ENCODE measurements at regions not wholly inside any gene's neighbourhood (a gene's known extent, or its start where the extent isn't known, plus 50 kb on each side); places are given as distances from the start of the nearest gene placed in this dataset.

DNA sequence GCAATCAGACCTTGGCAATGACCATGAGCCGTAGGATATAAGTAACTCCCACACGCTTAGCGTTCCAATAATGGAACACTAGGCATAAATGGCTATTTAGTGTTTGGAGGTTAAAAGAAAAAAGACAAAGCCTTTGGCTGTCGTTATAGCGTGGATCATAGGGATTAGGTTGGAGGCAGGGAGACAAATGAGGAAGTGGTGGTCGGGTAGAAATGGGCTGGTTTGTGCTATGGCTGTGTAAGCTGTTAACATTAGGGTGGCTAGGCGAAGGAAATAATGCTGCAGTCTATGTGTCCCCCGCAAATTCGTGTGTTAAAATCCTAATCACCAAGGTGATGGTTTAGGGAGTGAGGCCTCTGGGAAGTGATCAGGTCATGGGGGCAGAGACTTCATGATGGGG, 120.4 kb upstream of the IRX6 start:
- intact Hi-C loops (cut with micrococcal nuclease) (no loop called here), dilution Hi-C loops (cut with MboI; ENCODE audit: extremely low pct_ligation_motif_present, low sequenced_read_pairs) (no loop called here)
- no peaks in the 10 kb centered on the region for H3K36me3 ChIP-seq (ENCODE audit: control insufficient read depth in 2 of 2, extremely low read depth in 1 of 2, insufficient read depth in 2 of 2, low read length in 2 of 2)
- H3K4me3 ChIP-seq (replicated peaks in 1 of 3; ENCODE audit: insufficient read depth in 1 of 3, low read depth in 1 of 3, low read length in 3 of 3): no peak overlapping the region
- no peak overlapping the region for H3K27ac ChIP-seq (ENCODE audit: insufficient read depth, low read depth, low read length)
- no peak overlapping the region for H2AFZ ChIP-seq (ENCODE audit: low read depth, low read length)
- CTCF ChIA-PET: no interaction called here
- BruUV-seq (replicated peaks): no TSS peak
- no peaks in the 10 kb centered on the region for H3K27me3 ChIP-seq (ENCODE audit: control insufficient read depth in 2 of 2, insufficient read depth in 2 of 2, low read length in 2 of 2)
- H3K9me3 ChIP-seq (replicated peaks; ENCODE audit: control insufficient read depth, insufficient read depth, low read length): no peaks in the 10 kb centered on the region
- no peaks in the 10 kb centered on the region for H3K79me2 ChIP-seq (ENCODE audit: control insufficient read depth, insufficient read depth, low read length)
- TF ChIP-seq, protein P1, sequence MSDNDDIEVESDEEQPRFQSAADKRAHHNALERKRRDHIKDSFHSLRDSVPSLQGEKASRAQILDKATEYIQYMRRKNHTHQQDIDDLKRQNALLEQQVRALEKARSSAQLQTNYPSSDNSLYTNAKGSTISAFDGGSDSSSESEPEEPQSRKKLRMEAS (IDR thresholded peaks at IDR 0.05; ENCODE audit: insufficient read depth, insufficient read length): no peak
- no peak for TF ChIP-seq POLR2AphosphoS5 (IDR thresholded peaks at IDR 0.05; ENCODE audit: insufficient read depth, low read depth, low read length)
- no peak for TF ChIP-seq EZH2 (IDR thresholded peaks at IDR 0.05; ENCODE audit: borderline replicate concordance, low read depth, low read length, severe bottlenecking)
- no peak for TF ChIP-seq GATA2 (IDR thresholded peaks at IDR 0.05; ENCODE audit: insufficient read depth, insufficient read length, low read depth, low read length)
- TF ChIP-seq FOS (IDR thresholded peaks at IDR 0.05; ENCODE audit: borderline replicate concordance, insufficient read depth, low read length): no peak
- TF ChIP-seq MYC (IDR thresholded peaks at IDR 0.05; ENCODE audit: low read depth, low read length): no peak
- TF ChIP-seq JUN (IDR thresholded peaks at IDR 0.05; ENCODE audit: borderline replicate concordance, insufficient read depth, insufficient read length, low read depth): no peak
- no peak for TF ChIP-seq POLR2A (IDR thresholded peaks at IDR 0.05; ENCODE audit: low read depth, low read length)
- TF ChIP-seq, protein P2, sequence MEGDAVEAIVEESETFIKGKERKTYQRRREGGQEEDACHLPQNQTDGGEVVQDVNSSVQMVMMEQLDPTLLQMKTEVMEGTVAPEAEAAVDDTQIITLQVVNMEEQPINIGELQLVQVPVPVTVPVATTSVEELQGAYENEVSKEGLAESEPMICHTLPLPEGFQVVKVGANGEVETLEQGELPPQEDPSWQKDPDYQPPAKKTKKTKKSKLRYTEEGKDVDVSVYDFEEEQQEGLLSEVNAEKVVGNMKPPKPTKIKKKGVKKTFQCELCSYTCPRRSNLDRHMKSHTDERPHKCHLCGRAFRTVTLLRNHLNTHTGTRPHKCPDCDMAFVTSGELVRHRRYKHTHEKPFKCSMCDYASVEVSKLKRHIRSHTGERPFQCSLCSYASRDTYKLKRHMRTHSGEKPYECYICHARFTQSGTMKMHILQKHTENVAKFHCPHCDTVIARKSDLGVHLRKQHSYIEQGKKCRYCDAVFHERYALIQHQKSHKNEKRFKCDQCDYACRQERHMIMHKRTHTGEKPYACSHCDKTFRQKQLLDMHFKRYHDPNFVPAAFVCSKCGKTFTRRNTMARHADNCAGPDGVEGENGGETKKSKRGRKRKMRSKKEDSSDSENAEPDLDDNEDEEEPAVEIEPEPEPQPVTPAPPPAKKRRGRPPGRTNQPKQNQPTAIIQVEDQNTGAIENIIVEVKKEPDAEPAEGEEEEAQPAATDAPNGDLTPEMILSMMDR (IDR thresholded peaks at IDR 0.05; ENCODE audit: extremely low read depth in 1 of 2, insufficient read depth in 1 of 2, low read depth in 1 of 2, low read length in 2 of 2): no peak
- no peaks in the 10 kb centered on the region for H3K4me1 ChIP-seq (ENCODE audit: control insufficient read depth, extremely low read depth, insufficient read depth, low read length)
- H3K9ac ChIP-seq (replicated peaks; ENCODE audit: extremely low read depth, insufficient read depth, low read length): no peak overlapping the region
- no peaks in the 10 kb centered on the region for H4K20me1 ChIP-seq (replicated peaks; ENCODE audit: control insufficient read depth, extremely low read depth, insufficient read depth, low read length)
- H3K4me2 ChIP-seq (ENCODE audit: insufficient read depth, low read length): no peak overlapping the region
- DNase-seq (ENCODE audit: low read depth, low spot score) (no peak), FAIRE-seq (no peak)
- no peaks in the 10 kb centered on the region for H3K9me1 ChIP-seq (replicated peaks; ENCODE audit: control insufficient read depth, extremely low read depth, insufficient read depth, low read length)
- POLR2A ChIA-PET: no interaction called here

All from endothelial cell of umbilical vein (primary cell).